ENCODE measurements at regions not wholly inside any gene's neighbourhood (a gene's known extent, or its start where the extent isn't known, plus 50 kb on each side); places are given as distances from the start of the nearest gene placed in this dataset.

DNA sequence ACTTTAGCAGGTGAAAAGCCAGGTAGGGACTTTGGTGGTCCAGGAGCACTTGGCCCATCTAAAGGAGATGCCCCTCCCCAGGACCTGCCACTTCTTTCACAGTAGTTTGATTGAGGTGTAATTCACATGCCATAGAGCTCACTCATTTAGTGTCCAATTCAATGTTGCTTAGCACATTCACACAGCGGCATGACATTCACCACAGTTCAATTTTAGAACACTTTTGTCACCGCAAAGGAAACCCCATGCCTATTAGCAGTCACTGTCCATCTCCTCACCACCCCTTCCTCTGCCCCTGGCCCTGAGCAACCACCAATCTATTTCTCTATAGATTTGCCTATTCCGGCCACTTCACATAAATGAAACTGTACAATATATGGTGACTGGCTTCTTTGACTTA is 211.6 kb upstream of the ZMIZ1 start:
- DNase-seq (ENCODE audit: low read depth in 2 of 3, low spot score in 1 of 3) = no peak

DNA sequence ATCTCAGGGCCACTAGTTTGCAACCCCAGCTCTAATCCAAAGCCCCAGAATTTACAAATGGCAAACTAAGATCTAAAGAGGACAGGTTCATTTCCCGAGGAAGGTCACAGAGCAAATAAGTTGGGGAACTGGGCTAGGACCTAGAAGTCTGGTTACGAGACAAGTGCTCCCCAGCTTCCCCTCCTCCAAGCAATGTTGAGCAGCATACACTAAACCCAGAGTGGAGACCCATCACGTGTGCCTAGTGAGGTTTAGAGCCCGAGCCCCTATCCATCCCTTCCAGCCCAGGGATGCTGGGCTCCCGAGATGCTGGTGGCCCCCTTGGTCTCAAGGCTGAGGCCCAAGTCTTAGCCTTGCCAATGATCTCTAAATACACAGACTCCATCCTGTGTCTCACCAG is 209.5 kb upstream of the ZMIZ1 start:
- DNase-seq (ENCODE audit: low read depth in 2 of 3, low spot score in 1 of 3) = no peak

DNA sequence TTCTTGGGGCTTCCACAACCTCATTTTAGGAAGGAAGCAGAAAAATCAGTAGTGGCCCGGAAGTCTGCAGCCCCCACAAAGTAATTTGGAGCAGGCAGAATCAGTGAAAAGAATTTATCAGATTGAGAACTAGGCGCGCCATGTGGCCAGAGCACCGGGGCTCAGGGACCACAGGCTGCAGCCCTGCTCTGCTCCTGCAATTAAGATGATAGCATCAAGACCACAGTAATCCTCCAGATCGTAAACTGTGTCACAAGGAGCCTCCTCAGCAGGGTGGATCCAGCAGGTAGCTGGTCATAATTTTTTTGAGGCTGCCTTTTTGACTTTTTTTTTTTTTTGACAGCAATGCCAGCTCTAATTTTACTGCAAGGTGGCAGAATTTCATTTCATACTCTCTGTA is 209.0 kb upstream of the ZMIZ1 start:
- DNase-seq (ENCODE audit: low read depth in 2 of 3, low spot score in 1 of 3) = no peak

DNA sequence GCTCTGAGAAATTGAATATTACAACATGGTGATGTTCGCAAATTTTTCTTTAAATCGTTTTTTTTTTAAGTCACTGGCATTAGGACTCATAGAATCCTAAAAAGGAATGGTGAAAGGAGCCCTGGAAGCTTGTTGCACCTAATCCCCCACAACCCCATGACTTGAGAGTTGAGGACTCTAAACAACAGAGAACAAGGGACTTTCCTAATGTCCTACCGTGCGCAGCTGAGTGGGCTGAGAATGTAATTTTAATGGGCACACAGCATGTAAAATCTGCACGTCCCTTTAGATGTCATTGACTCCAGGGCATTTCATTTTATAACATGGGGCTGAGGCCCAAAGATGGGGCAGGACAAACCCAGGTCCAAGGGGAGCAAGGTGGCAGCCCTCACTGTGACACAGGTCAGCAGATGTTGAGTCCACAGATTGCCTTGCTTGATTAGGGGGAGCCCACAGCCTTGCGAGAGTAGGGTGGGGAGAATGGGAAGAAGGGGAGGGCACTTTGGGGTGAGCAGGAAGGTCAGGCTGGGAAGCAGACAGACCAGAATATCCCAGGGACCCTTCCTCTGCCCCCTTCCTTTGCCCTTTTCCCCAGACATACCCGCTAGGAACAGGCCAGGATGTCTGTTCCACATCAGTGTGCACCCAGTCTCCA is 208.4 kb upstream of the ZMIZ1 start:
- no peak for DNase-seq (ENCODE audit: low read depth in 2 of 3, low spot score in 1 of 3)

DNA sequence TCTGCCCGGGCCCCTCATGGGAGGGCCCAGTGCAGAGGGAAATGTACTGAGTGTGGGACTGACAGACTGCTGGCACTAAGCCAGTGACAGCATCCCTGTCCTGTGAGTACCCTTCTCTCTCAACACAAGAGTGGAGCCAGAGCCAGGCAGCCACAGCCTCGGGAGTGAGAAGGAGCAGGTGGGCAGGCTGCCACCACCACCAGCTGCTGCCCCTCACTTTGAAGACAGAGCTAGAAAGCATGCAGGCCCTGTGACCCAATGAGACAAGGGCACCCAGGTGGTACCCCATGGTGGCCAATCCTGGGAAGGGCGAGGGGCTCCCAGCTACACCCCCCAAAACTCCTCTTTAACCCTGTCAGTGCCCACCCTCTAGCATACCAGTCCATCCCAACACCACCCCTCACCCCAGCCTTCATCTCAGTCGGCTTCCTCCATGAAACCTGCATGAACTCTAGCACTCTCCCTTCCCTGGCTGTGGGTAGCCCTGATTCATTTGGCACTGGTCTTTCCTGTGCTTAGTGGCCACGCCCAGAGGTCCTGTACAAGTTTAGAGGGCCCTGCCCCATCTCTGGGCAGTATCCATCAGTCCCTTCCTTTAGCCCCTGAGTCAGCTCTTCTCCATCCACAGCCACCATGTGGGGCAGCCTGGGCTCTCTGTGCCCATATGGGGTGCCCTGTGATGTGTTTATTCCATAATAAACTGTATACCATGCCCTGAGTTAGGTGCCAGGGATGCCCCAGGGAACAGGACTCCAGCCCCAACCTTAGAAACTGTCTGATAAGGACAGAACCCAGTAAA is 207.0 kb upstream of the ZMIZ1 start:
- no peak for DNase-seq (ENCODE audit: low read depth in 2 of 3, low spot score in 1 of 3)

- no peak for DNase-seq (ENCODE audit: low read depth in 2 of 3, low spot score in 1 of 3)
Observed at GRCh38 chr10:78862328-78862640, 206.5 kb upstream of the ZMIZ1 start.

DNA sequence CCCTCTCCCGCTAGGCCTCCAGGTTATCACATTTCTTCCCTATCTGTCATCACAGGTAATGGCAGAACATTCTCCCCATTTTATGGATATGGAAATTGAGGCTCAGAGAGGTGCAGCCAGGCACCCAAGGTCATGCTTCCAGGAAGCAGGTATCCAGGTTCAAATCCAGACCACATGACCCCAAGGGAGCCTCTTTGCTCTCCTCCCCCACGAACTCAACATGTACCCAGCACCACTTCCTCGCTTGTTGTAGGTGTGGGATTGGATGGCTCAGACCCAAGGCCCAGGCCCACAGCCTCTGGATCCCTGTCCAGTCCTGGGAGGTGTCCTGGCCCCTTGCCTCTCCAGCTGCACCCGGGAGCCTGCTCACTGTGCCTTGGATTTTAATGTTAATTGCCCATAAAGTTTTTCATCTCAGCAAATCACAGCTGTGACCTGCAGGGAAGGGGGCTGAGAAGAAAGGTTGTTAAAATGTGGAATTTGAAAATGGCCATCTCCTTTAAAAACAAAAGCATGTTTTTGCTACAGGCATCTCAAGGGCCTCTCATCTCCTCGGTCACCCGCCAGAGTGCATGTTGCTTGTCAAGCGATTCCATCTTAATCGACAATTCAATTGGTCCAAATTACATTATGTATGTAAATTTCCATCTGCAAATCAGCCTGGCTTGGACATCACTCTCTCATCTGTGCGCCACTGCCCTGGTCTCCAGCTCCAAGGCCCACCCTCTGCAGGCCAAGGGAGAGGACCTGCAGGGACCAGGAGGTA is 205.4 kb upstream of the ZMIZ1 start:
- no peak for DNase-seq (ENCODE audit: low read depth in 2 of 3, low spot score in 1 of 3)

DNA sequence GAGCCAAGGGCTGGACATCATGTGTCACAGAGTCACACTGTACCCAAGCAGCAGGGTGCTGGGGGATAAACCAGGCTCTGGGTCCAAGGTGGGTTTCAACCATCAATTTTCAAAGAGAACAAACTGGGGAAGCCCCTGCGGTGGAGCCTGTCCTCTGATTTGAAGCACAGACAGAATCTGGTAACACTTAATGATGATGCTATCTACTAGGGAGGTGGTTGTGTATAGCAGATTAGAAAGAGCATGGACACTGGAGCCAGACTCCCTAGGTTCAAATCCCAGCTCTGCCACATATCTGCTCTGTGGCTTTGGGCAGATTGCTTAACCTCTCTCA is 204.9 kb upstream of the ZMIZ1 start:
- no peak for DNase-seq (ENCODE audit: low read depth in 2 of 3, low spot score in 1 of 3)

DNA sequence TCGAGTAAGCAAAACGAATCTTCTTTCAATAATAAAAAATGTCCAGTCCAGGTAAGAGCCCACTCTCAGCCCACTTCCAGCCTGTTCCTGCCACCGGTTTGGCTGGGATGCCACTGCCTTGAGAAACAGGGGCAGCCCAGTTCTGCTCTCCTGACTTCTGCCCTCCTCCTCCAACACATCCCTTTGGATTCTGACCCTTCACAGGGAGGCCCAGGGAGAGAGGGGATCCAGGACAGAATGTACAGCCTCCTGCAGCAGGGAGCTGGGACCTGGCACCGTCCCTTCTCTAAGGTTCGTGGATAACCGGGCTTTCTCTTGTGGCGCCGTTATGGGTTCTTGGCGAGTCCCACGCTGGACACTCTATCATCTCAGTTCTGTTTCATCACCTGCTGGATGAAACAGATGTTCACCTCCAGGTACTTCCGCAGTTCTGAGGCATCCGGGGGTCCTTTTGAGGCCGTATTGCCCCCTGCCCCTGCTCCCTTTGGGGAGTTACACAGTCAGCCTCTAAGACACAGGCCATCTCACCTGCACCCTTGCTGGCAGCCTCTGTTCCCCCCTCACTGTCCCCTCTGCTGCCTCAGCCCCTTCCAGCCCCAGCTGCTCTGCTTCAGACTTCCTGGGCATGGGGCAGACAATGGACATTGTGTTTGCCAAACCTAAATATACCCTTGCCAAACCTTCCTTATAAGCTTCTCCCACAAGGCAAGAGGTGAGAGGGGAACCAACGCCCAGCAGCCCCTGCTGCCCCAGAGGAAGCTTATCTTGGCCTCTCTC is 203.8 kb upstream of the ZMIZ1 start:
- DNase-seq (ENCODE audit: low read depth in 2 of 3, low spot score in 1 of 3) = no peak

DNA sequence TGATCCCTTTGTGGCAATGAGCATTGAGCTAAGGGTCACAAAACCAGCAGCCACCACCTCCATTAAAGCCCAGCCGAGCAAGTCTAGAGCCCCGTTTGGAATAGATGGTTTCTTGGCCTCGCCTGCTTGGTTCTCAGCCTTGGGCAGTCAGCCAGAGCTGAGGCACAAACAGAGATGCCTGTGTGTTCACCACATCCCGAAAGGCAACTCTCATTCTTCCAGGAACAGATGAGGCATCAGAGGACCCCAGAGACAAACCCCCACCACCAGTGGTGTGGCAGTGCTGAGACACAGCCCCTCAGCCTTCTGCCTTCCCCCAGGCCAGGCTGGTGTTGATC is 203.3 kb upstream of the ZMIZ1 start:
- no peak for DNase-seq (ENCODE audit: low read depth in 2 of 3, low spot score in 1 of 3)

DNA sequence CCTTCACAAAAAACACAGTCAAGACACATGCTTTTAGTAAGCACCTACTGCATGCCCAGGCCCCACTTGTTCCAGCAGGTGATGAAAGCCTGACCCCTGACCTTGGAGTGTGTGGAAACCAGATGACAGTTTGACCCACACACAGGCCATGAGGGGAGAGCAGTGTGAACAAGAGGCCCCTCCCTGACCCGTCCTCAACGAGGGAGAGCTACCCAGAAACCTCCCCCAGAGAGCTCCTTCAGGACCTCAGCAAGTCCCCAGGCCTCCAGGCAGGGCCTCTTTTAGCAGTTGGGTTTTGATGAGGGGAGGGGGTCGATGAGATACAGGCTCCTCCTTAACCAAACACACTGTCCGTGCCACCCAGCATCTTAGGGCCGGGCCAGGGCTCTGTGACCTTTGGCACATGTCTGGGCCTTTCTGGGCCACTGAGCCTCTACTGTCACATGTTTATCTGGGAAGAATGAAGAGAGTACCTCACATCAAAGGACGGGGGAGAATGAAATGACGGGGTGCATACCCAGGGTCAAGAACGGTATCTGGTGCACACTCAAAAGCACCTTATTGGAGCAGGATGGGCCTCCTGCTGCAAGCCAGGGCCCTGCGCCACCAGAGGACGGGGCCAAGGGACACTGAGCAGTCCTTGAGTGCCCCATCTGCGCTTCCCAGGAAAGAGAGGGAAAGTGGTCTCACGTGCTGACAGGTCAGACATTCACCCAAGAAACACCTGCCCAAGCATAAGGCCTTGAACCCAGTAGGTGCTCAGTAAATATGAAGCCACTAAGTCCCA is 202.6 kb upstream of the ZMIZ1 start:
- no peak for DNase-seq (ENCODE audit: low read depth in 2 of 3, low spot score in 1 of 3)

DNA sequence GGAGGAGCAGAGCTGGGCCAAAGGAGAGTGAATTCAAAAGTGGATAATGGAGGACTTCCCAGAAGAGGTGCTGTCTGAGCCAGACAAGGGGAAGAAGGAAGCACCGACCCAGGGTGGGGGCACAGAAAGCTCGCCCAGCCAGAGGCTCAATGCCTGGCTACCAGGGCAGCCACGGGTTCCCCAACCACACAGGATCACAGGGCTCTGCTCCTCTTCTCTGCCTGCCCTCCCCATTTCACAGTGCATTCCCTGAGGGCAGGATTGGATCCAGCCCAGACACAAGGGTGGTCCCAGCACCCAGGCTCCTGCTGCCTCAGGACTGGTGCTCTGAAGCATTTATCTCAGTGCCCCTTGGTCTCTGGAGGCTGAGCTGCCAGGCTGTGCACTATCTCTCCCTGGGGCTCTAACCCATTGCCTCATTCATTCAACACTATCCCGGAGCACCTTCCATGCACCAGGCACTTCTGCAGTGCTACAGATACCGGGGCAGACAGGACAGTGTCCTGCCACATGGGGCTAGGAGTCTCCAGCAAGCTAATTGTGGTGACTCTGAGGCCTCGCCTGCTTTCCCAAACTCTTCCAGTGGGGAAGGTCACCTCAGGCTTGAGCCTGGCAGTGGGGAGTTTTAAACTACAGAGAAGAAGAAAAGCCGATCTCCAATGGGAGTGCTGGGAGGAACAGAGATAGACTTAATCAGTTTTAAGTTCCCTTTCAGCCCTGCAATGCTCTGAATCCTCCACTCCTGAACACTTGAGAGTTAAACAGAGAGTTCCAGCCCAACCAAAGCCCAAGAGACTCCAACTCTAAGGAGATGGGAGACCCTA is 201.8 kb upstream of the ZMIZ1 start:
- DNase-seq (ENCODE audit: low read depth in 2 of 3, low spot score in 1 of 3) = no peak

GRCh38 chr10:78867555-78867939 is 201.2 kb upstream of the ZMIZ1 start:
- DNase-seq (ENCODE audit: low read depth in 2 of 3, low spot score in 1 of 3) = no peak

DNA sequence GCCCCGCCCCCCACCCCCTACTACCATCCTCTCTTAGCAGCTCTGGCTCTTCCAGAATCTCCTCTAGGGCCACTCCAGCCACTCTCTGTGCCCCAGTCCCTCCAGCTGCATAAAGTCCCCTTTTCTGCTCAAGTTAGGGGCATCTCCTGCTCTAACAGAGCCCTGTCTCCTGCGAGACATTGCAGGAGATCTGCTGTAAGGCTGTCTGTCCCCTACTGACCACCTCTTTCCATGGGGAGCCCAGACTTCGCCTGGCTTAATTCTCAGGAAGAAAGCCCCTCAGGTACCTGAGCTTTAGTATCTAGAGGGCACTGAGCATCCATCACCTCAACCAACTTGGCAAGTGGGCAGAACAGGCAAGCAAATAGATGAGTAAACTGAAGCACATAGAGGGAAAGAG is 200.7 kb upstream of the ZMIZ1 start:
- no peak for DNase-seq (ENCODE audit: low read depth in 2 of 3, low spot score in 1 of 3)

- no peak for DNase-seq (ENCODE audit: low read depth in 2 of 3, low spot score in 1 of 3)
Observed at GRCh38 chr10:78868456-78868855, 200.3 kb upstream of the ZMIZ1 start.

DNA sequence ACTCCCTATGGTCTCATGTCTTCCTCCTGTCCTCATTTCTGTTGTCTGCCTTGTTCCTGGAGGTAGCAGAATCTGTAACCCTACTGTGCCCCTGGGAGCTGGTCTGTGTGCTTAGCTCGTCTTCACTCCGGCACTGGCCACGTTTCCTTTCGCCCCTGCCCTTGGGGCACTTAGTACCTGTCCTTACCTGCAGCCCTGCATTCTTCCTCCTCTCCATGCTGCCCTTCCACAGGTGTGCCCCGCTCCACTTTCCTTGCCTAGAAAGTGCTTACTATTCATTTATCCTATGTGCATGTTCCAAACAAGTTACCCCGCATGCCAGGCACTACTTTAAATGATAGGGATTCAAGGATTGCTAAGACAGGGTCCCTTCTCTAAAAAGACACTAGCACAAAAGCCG is 199.9 kb upstream of the ZMIZ1 start:
- DNase-seq (ENCODE audit: low read depth in 2 of 3, low spot score in 1 of 3) = no peak

- no peak for DNase-seq (ENCODE audit: low read depth in 2 of 3, low spot score in 1 of 3)
Observed at GRCh38 chr10:78869508-78870454, 199.0 kb upstream of the ZMIZ1 start.

DNA sequence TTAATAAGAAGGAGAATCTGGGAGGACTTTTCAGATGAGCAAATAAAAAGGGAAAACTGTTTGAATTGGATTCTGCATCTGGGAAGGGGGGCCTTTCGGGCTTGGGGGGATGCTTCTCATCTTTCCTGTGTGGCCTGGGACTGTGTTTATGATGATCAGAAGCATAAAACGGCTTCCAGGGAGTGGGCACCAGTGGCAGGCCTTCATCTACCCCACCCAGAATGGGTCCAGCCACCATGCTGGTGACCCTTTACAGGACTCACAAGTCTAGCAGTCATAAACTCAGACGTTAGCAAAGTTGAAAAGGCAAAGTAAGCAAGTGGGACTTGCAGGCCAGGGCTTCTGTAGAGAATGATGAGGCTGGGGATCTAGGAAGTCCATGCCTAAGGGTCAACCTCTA is 198.3 kb upstream of the ZMIZ1 start:
- no peak for DNase-seq (ENCODE audit: low read depth in 2 of 3, low spot score in 1 of 3)

GRCh38 chr10:78871796-78872195 is 197.0 kb upstream of the ZMIZ1 start:
- DNase-seq (ENCODE audit: low read depth in 2 of 3, low spot score in 1 of 3) = no peak

Measured in stimulated activated CD4-positive, alpha-beta T cell treated with anti-CD3 and anti-CD28 coated beads, Interleukin-12 subunit alpha, Interleukin-12 subunit beta, amount 100 ng/mL, for 48 hours (primary cell).